GM19463 (cell line): ENCODE measurements at regions not wholly inside any gene's neighbourhood (a gene's known extent, or its start where the extent isn't known, plus 50 kb on each side); places are given as distances from the start of the nearest gene placed in this dataset.

ENCODE experiments used
- ATAC-seq: cut with Tn5 transposase; IDR thresholded peaks from one replicate; pipeline ENCODE4 v1.9.1; 2021; ENCODE audit warnings: mild to moderate bottlenecking, moderate library complexity; ENCODE audit not compliant: unreplicated experiment

GRCh38 chr10:25661632-25662031 lies 272.4 kb upstream of the MYO3A start:
- ATAC-seq: no peak

- no peak for ATAC-seq
Observed at GRCh38 chr10:25666276-25666675, 267.8 kb upstream of the MYO3A start.

DNA sequence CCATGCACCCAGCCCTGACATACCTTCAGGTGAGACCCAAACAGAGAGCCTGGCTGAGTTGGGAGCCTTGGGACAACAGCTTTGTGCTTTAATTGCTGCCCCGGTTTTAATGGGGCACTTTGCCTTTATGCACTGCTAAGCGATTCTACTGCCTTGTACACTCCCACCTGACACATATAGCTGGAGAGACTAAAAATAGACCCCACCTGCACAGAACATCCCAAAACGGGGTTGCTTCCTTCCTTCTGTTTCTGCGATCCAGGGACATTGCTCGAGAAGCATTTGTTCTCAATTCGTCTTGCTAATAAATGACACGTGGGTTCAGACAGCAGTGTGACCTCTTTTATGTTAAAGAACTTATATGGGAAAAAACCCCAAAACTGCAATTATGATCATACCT lies 258.8 kb upstream of the MYO3A start:
- ATAC-seq: no peak

DNA sequence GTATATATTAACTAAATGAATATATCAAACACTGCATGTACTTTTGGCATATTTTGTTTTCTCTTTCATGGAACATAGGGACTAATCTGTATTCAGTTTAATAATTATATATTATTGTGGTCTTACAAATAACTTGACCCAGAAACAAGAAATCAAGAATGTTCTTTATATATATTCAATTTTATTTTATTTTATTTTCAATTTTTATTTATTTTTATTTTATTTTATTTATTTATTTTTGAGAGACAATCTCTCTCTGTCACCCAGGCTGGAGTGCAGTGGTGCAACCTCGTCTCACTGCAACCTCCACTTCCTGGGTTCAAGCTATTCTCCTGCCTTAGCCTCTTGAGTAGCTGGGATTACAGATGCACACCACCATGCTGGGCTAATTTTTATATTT lies 258.4 kb upstream of the MYO3A start:
- no peak for ATAC-seq

DNA sequence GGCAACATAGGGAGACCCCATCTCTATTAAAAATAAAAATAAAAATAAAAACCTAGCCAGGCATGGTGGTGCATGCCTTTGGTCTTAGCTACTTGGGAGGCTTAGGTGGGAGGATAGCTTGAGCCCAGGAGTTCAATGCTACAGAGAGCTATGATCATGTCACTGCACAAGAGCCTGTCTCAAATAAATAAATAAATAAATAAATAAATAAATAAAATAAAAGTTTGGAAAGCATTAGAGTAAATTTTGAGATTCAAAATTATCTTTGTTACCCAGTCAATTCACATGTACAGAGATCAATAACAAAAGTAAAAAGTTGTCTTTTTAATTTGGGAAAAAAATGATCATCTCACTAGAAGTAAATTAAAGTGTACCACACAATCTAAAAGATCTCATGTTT lies 255.8 kb upstream of the MYO3A start:
- no peak for ATAC-seq

DNA sequence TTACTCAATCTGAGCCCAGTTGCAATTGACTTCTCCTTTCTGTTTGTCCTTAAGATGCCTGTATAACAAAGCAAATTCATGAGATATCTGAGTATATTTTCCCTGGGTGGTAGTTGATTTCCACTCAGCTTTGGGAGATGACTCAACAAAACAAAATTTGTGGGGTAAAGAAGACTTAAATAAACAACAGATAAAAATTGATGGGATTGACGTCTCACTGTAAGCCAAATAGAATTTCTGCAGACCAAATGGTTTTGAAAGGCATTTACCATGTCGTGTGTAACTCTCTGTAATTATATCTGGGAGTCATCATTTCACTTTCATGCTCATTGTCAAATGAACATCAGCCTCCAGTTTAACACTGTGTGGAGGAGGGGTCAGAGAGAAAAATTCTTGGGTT lies 255.4 kb upstream of the MYO3A start:
- ATAC-seq: no peak

GRCh38 chr10:25682203-25682851 lies 251.7 kb upstream of the MYO3A start:
- ATAC-seq: no peak

GRCh38 chr10:25683344-25683743 lies 250.7 kb upstream of the MYO3A start:
- no peak for ATAC-seq

GRCh38 chr10:25687521-25687920 lies 246.5 kb upstream of the MYO3A start:
- ATAC-seq: no peak

DNA sequence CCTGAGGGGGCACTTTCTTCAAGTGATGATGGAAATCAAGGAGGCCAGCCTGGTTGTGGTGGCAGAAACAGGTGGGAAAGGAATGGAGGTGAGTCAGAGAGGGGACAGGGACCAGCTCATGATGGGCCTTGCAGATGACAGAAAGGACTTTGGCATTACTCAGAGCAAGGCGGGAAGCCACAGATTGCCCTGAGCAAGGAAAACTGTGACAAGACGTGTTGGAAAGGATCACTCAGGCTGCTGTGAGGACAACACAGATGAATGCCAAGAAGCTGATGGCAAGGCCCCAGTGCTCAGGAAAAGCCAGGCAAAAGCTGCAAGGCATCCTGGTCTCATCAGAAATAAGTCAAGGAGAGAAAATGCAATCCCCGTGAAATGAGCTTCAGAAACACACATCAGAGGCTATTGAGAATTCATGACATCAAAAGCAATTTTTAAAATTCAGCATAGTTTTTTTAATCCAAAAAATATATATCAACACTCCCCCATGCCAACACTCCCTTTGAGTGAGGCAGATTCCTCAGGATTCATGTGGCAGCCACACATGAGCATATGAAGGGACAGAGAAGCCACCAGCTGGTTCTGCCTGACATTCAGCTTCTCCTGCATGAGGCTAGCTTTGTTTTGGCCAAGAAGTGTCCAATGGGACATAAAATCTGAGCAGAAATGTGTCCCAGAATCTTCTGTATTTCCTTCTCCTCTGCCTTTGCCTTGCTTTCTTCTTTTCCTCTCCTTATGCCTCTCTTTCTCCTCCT lies 244.5 kb upstream of the MYO3A start:
- no peak for ATAC-seq

DNA sequence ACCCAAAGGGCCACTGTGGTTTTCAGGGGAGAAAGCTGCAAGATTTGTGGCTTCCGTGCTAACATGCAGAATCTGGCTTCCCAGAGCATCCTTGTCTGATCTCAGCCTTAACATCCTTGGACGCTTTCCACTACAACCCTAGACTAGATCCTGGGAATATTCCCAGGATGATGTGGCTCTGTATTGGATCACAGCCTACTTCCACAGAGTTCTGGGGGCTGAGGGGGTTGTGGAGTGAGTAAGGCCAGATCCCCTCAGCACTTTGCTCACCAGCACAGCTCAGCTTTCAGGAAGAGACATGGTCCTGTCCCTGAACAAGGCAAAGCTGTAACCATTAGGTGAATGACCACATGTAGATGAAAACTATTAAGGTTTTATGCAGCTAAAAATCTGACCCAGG lies 241.3 kb upstream of the MYO3A start:
- ATAC-seq: no peak

GRCh38 chr10:25694206-25694933 lies 239.7 kb upstream of the MYO3A start:
- ATAC-seq: no peak

GRCh38 chr10:25694971-25695370 lies 239.1 kb upstream of the MYO3A start:
- no peak for ATAC-seq

GRCh38 chr10:25695586-25695985 lies 238.4 kb upstream of the MYO3A start:
- no peak for ATAC-seq

DNA sequence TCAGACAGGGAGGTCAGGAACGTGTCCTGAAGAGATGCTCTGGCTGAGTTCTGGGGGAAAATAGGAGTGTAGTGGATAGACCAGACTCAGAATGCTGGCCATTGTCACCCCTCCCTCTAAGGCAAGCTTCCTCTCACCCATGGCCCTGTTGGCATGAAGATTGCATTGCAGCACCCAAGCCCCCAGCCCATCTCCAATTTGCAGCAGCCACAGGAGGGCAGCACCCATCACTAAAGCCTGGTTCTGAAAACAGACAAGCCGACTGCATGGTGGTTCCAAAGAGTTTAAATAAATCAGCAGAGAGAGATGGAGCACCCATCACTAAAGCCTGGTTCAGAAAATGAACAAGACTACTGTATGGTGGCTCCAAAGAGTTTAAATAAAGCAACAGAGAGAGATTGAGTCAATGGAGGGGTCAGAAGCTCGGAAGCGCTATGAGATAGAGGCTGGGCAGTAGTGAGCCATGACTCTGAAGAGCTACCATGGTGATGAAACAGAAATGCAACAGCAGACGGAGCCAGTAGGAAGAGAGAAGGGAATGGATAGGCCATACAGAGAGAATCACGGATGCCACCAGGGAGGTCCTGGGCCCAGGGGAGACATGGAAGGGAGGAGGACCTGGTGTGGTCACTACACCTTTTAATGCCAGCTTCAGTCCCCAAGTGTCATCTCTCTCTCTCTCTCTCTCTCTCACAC lies 237.9 kb upstream of the MYO3A start:
- ATAC-seq: no peak

DNA sequence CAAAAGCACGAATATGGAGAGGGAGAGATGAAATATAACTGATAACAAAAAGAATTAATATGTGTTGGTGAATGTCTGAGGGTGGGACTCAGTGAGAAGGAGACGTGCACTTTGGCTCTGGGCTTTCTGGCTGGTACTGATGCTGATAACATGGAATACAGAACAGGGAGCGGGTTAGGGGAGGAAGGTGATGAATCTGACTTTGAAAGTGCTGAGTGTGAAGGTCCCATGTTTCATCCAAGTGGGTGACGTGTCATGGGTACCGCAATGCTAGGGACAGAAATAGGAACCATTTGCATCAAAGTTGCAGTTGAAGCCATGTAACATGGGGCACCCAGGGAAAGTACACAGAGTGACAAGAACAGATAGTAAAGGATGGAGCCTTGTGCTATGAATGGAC lies 236.6 kb upstream of the MYO3A start:
- ATAC-seq: no peak

DNA sequence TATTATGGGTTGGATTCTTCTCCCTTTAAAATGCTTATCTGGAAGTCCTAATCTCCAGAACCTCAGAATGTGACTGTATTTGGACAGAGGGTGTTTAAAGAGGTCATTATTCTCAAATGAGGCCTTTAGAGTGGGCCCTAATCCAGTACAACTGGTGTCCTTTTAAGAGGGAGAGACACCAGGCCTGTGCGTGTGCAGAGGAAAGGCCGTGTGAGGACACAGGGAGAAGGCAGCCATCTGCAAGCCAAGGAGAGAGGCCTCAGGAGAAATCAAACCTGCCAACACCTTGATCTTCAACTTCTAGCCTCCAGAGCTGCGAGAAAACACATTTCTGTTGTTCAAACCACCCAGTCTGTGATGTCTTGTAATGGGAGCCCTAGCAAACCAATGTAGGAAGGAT lies 235.4 kb upstream of the MYO3A start:
- ATAC-seq: no peak

GRCh38 chr10:25699631-25700030 lies 234.4 kb upstream of the MYO3A start:
- no peak for ATAC-seq

- ATAC-seq: no peak
Observed at GRCh38 chr10:25701652-25702051, 232.4 kb upstream of the MYO3A start.

DNA sequence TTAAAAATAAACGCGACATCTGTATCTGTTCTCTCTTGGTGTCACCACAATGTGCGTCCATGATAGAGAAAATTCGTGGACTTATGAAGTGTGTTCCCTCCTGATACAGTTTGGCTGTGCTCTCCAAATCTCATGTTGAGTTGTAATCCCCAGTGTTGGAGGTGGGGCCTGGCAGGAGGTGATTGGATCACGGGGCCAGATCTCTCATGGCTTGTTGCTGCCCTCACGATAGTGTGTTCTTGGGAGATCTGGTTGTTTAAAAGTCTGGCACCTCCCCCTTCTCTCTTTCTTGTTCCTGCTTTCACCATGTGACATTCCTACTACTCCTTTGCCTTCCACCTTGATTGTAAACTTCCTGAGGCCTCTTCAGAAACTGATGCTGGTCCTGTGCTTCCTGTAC lies 229.4 kb upstream of the MYO3A start:
- ATAC-seq: no peak

DNA sequence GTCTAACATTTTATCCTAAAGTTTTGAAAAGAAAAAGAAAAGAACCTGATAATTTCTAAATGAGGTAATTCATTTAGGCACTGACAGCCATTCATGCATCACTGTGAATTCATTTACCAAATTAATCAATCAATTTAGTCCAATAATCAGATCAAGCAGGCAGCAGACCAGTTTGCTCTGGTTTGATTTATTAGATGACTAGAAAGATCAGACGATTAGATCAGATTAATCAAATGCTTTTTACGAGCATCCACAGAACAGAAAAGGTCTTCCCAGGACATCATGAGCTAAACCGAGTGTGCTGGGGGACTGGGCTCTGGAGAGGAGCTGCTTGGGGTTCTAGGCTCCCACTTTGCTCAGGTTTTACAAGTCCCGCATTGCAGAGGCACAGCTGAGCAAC lies 226.5 kb upstream of the MYO3A start:
- no peak for ATAC-seq
